ENCODE measurements at regions not wholly inside any gene's neighbourhood (a gene's known extent, or its start where the extent isn't known, plus 50 kb on each side); places are given as distances from the start of the nearest gene placed in this dataset.

GRCh38 chr18:10088734-10089133 lies 174.9 kb downstream of the VAPA start:
- no peak for TF ChIP-seq CTCF (IDR thresholded peaks at IDR 0.05; ENCODE audit: insufficient read depth, low read depth, low read length, missing control alignments)
- no peak for DNase-seq (ENCODE audit: low read depth)

GRCh38 chr18:10089881-10090280 lies 176.1 kb downstream of the VAPA start:
- H3K4me3 ChIP-seq (ENCODE audit: low read depth, low read length) = no peak overlapping the region
- no peak for TF ChIP-seq CTCF (IDR thresholded peaks at IDR 0.05; ENCODE audit: insufficient read depth, low read depth, low read length, missing control alignments)
- DNase-seq (ENCODE audit: low read depth) = no peak

More at GRCh38 chr18:10088734-10089133, 174.9 kb downstream of the VAPA start:
- H3K4me3 ChIP-seq (ENCODE audit: low read depth, low read length) = no peak overlapping the region

DNA sequence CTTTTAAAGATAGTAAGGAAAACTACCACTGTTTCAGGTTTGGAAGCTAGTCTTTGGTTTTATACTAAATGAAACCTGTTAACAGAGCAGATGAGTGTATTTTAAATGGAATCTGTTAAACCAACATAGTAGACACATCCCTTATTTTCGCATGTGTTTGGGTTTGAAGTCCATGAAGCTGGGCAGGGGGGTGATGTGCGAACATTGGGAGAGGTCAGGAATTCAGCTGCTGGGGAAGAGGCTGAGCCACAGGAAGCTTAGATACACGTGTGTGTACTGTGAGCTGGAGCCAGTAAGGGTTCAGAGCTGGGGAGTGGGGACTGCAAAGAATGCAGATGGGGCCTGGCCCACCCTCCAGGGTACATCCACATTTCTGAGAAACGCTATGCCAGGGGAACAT lies 176.9 kb downstream of the VAPA start:
- no peak for DNase-seq (ENCODE audit: low read depth)
- H3K4me3 ChIP-seq (ENCODE audit: low read depth, low read length) = no peak overlapping the region
- no peak for TF ChIP-seq CTCF (IDR thresholded peaks at IDR 0.05; ENCODE audit: insufficient read depth, low read depth, low read length, missing control alignments)

GRCh38 chr18:10093445-10093844 lies 179.6 kb downstream of the VAPA start:
- no peak for TF ChIP-seq CTCF (IDR thresholded peaks at IDR 0.05; ENCODE audit: insufficient read depth, low read depth, low read length, missing control alignments)
- no peak for DNase-seq (ENCODE audit: low read depth)
- H3K4me3 ChIP-seq (ENCODE audit: low read depth, low read length) = no peak overlapping the region

DNA sequence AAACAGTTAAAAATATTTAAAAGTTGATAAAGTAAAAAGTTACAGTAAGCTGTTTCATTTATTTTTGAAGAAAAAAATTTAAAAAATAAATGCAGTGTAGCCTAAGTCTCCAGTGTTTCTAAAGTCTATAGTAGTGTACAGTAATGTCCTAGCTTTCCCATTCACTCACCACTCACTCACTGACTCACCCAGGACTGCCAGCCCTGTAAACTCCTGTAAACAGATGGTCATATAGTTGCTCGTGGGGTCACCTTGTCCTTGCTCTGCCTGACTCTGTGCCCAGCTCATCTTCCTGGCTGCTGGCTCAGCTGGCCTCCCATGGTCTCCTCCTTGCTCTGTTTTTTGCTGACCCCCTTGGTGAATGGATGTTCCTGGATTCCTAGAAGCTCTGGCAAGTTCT lies 180.3 kb downstream of the VAPA start:
- no peak for TF ChIP-seq CTCF (IDR thresholded peaks at IDR 0.05; ENCODE audit: insufficient read depth, low read depth, low read length, missing control alignments)
- DNase-seq (ENCODE audit: low read depth) = no peak
- H3K4me3 ChIP-seq (ENCODE audit: low read depth, low read length) = no peak overlapping the region

DNA sequence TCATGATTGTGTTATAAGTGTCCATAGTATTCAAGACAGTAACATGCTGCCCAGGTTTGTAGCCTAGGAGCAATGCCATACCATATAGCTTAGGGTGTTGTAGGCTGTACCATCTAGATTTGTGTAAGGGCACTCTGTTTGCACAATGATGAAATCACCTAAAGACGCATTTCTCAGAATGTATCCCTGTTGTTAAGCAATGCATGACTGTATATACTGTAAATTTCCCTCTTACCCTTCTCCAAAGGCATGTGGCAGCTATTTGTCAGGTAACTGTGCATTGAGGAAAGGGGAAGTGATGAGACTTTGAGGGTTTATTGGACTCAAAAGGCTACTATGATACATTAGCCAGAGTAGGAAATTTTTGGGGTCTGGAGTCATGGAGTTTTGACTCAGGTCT lies 180.8 kb downstream of the VAPA start:
- no peak for DNase-seq (ENCODE audit: low read depth)
- no peak overlapping the region for H3K4me3 ChIP-seq (ENCODE audit: low read depth, low read length)
- TF ChIP-seq CTCF (IDR thresholded peaks at IDR 0.05; ENCODE audit: insufficient read depth, low read depth, low read length, missing control alignments) = no peak

GRCh38 chr18:10095356-10095755 lies 181.5 kb downstream of the VAPA start:
- H3K4me3 ChIP-seq (ENCODE audit: low read depth, low read length) = no peak overlapping the region
- DNase-seq (ENCODE audit: low read depth) = no peak
- TF ChIP-seq CTCF (IDR thresholded peaks at IDR 0.05; ENCODE audit: insufficient read depth, low read depth, low read length, missing control alignments) = no peak
